ENCODE measurements at regions not wholly inside any gene's neighbourhood (a gene's known extent, or its start where the extent isn't known, plus 50 kb on each side); places are given as distances from the start of the nearest gene placed in this dataset.
"Not testable (repeated sequence)": the region's sequence is repeated elsewhere in the genome, so short reads cannot be mapped to it uniquely, and the experiment has no call there.

GRCh38 chr2:161063946-161064306 is 96.3 kb upstream of the TANK start:
- DNase-seq (ENCODE audit: low spot score): no peak

GRCh38 chr2:161067846-161068350 is 92.3 kb upstream of the TANK start:
- no peak for DNase-seq (ENCODE audit: low spot score)

- DNase-seq (ENCODE audit: low spot score): no peak
These were observed 91.6 kb upstream of the TANK start for GRCh38 chr2:161068670-161069069.

GRCh38 chr2:161070693-161071479 is 89.3 kb upstream of the TANK start:
- DNase-seq (ENCODE audit: low spot score): no peak

GRCh38 chr2:161072436-161072835 is 87.8 kb upstream of the TANK start:
- DNase-seq (ENCODE audit: low spot score): not testable (repeated sequence)

- DNase-seq (ENCODE audit: low spot score): no peak
These were observed 84.5 kb upstream of the TANK start for GRCh38 chr2:161075701-161076100.

GRCh38 chr2:161076936-161077335 is 83.3 kb upstream of the TANK start:
- no peak for DNase-seq (ENCODE audit: low spot score)

GRCh38 chr2:161077367-161078210 is 82.6 kb upstream of the TANK start:
- DNase-seq (ENCODE audit: low spot score): peak; percentile 72

- no peak for DNase-seq (ENCODE audit: low spot score)
These were observed 82.1 kb upstream of the TANK start for GRCh38 chr2:161078211-161078539.

GRCh38 chr2:161085149-161085548 is 75.1 kb upstream of the TANK start:
- DNase-seq (ENCODE audit: low spot score): no peak

- DNase-seq (ENCODE audit: low spot score): no peak
These were observed 71.4 kb upstream of the TANK start for GRCh38 chr2:161088658-161089350.

GRCh38 chr2:161090411-161090810 is 69.8 kb upstream of the TANK start:
- peak; percentile 44 for DNase-seq (ENCODE audit: low spot score)

- DNase-seq (ENCODE audit: low spot score): no peak
These were observed 64.9 kb upstream of the TANK start for GRCh38 chr2:161095314-161095713.

GRCh38 chr2:161096336-161096735 is 63.9 kb upstream of the TANK start:
- DNase-seq (ENCODE audit: low spot score): no peak

GRCh38 chr2:161097157-161097556 is 63.1 kb upstream of the TANK start:
- no peak for DNase-seq (ENCODE audit: low spot score)

- DNase-seq (ENCODE audit: low spot score): no peak
These were observed 59.9 kb upstream of the TANK start for GRCh38 chr2:161100211-161100895.

- DNase-seq (ENCODE audit: low spot score): no peak
These were observed 58.8 kb upstream of the TANK start for GRCh38 chr2:161101406-161101805.

- DNase-seq (ENCODE audit: low spot score): no peak
These were observed 57.3 kb upstream of the TANK start for GRCh38 chr2:161102770-161103450.

GRCh38 chr2:161103451-161103831 is 56.8 kb upstream of the TANK start:
- DNase-seq (ENCODE audit: low spot score): no peak

GRCh38 chr2:161104054-161104553 is 56.1 kb upstream of the TANK start:
- DNase-seq (ENCODE audit: low spot score): no peak

GRCh38 chr2:161107265-161107664 is 53.0 kb upstream of the TANK start:
- DNase-seq (ENCODE audit: low spot score): no peak
